Common myeloid progenitor, CD34-positive (primary cell): ENCODE measurements at regions not wholly inside any gene's neighbourhood (a gene's known extent, or its start where the extent isn't known, plus 50 kb on each side); places are given as distances from the start of the nearest gene placed in this dataset.

Experiments
- CTCF ChIA-PET: fragments of 350-600 bp; sonication (Branson Sonifier 250); formaldehyde crosslinking; loops from one replicate; lab custom pipeline; 2021; ENCODE audit warnings: antibody characterized with exemption; lab: Charles Lee
- POLR2A ChIA-PET: fragments of 350-600 bp; sonication (Branson Sonifier 250); formaldehyde crosslinking; loops from one replicate; lab custom pipeline; 2021; ENCODE audit warnings: antibody characterized with exemption; lab: Charles Lee
- DNase-seq, 3 donors: peaks; one replicate each; pipeline versions ENCODE4 v3.0.0 to v3.0.0-alpha.2; 2013
- H3K27ac ChIP-seq, 2 experiments: 1 replicate in 1 of 2; 2 replicates in 1 of 2; pipeline ENCODE4 v1.7.0; 2013; ENCODE audit warnings: inconsistent platforms in 2 of 2, low read length in 2 of 2, mild to moderate bottlenecking in 2 of 2, low read depth in 1 of 2, moderate library complexity in 1 of 2; ENCODE audit not compliant: severe bottlenecking in 2 of 2, insufficient read depth in 1 of 2, poor library complexity in 1 of 2
- H3K27me3 ChIP-seq, 5 experiments: replicated peaks in 2 of 5; 1 replicate in 3 of 5; 2 replicates in 2 of 5; pipeline versions ENCODE4 v1.6.1 to v1.7.0; 2013; ENCODE audit warnings: low read length in 4 of 5, mild to moderate bottlenecking in 2 of 5, moderate library complexity in 2 of 5, inconsistent platforms in 1 of 5; ENCODE audit not compliant: insufficient read depth in 5 of 5, control insufficient read depth in 4 of 5
- H3K36me3 ChIP-seq, 4 experiments: 1 replicate in 2 of 4; 2 replicates in 2 of 4; pipeline versions ENCODE4 v1.6.1 to v1.7.0; 2013; ENCODE audit warnings: low read length in 3 of 4, control low read depth in 1 of 4, mild to moderate bottlenecking in 1 of 4; ENCODE audit not compliant: control insufficient read depth in 4 of 4, insufficient read depth in 4 of 4
- H3K4me1 ChIP-seq, 4 experiments: 1 replicate in 3 of 4; 2 replicates in 1 of 4; pipeline versions ENCODE4 v1.6.1 to v1.7.1; 2013; ENCODE audit warnings: low read length in 3 of 4, mild to moderate bottlenecking in 3 of 4, control low read depth in 1 of 4, inconsistent platforms in 1 of 4, moderate library complexity in 1 of 4; ENCODE audit not compliant: control insufficient read depth in 4 of 4, insufficient read depth in 4 of 4; ENCODE audit errors: control extremely low read depth in 1 of 4
- H3K4me3 ChIP-seq, 7 experiments: 1 replicate in 4 of 7; 2 replicates in 3 of 7; pipeline versions ENCODE4 v1.5.1 to v1.7.0; 2013; ENCODE audit warnings: mild to moderate bottlenecking in 7 of 7, low read length in 6 of 7, moderate library complexity in 6 of 7, inconsistent platforms in 2 of 7, low read depth in 2 of 7, control low read depth in 1 of 7; ENCODE audit not compliant: insufficient read depth in 4 of 7, control insufficient read depth in 1 of 7; ENCODE audit errors: extremely low read depth in 1 of 7
- H3K9me3 ChIP-seq, 5 experiments: 1 replicate in 4 of 5; 2 replicates in 1 of 5; pipeline versions ENCODE4 v1.6.1 to v1.7.1; 2013; ENCODE audit warnings: low read length in 4 of 5, mild to moderate bottlenecking in 2 of 5, inconsistent platforms in 1 of 5, low read depth in 1 of 5, moderate library complexity in 1 of 5; ENCODE audit not compliant: control insufficient read depth in 4 of 5, insufficient read depth in 2 of 5; ENCODE audit errors: control extremely low read depth in 1 of 5
- WGBS: methylation state at CpG from one replicate; pipeline ENCODE4 v1.1.5; 2013; ENCODE audit not compliant: insufficient coverage; 5-methylcytosine and 5-hydroxymethylcytosine counted together

- WGBS, result 96% methylated on average over 2 of the region's 2 CpGs
- no peak for DNase-seq
- ChIA-PET CTCF (no interaction called here), POLR2A (no interaction called here)
- no peaks in the 10 kb centered on the region for H3K4me1 ChIP-seq
- H3K4me3 ChIP-seq, result no peak overlapping the region
- H3K27me3 ChIP-seq, result peaks cover 0 to 3% (median 0%) of the 10 kb centered on the region in 5 experiments
- H3K9me3 ChIP-seq, result no peaks in the 10 kb centered on the region
- H3K27ac ChIP-seq, result no peak overlapping the region
- no peaks in the 10 kb centered on the region for H3K36me3 ChIP-seq
These were observed 190.1 kb downstream of the OMA1 start for GRCh38 chr1:58356402-58356801.

DNA sequence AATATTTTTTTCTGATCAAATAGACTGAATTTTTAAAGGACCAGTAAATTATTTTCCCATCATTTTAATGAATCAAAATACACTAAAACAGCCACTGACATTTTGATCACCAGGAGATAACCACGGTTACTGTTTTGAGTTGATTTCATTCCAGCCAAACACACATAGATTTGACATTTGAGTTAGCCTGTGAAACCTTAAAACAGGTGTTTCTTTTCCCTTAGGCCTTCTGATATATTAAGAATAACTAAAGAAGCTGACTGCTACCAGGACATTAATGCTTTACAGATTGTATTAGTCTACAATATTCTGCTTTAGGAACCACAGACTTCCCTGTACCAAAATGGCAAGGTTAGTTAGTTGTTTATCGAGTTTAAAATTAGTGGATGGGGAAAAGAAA, 193.4 kb downstream of the OMA1 start:
- no peaks in the 10 kb centered on the region for H3K36me3 ChIP-seq
- H3K27ac ChIP-seq, result no peak overlapping the region
- 100% methylated on average over 1 of the region's 2 CpGs for whole genome bisulfite sequencing
- no peak overlapping the region for H3K4me3 ChIP-seq
- H3K4me1 ChIP-seq, result no peaks in the 10 kb centered on the region
- no peak for DNase-seq
- H3K9me3 ChIP-seq, result no peaks in the 10 kb centered on the region
- CTCF ChIA-PET, result no interaction called here
- POLR2A ChIA-PET, result no interaction called here
- H3K27me3 ChIP-seq, result peaks cover 0 to 3% (median 0%) of the 10 kb centered on the region in 5 experiments

DNA sequence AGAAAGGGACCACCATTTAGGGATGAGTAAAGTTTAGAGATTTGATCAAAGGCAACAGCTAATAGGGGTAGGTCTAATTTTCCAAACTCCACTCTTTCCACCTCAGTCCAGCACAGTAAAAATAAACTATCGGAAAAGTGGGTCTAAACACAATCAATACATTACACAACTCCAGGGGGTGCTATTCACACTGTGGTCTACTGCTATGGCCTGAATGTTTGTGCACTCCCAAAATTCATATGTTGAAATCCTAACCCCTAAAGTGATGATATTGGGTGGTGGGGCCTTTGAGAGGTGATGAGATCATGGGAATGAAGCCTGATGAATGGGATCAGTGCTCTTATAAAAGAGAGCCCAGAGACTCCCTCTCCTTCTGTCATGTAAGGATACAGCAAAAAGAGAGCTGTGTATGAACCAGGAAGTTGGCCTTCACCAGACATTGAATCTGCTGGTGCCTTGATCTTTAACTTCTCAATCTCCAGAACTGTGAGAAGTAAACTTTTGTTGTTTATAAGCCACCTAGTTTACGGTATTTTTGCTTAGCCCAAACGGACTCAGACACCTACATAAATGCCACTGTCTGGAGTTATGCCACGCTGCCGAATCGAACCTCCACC, 193.9 kb downstream of the OMA1 start:
- Histone ChIP-seq H3K4me3 (no peak overlapping the region), H3K36me3 (no peaks in the 10 kb centered on the region), H3K27me3 (no peaks in the 10 kb centered on the region), H3K27ac (no peak overlapping the region), H3K4me1 (no peaks in the 10 kb centered on the region), H3K9me3 (no peaks in the 10 kb centered on the region)
- no peak for DNase-seq
- 98% methylated on average over 5 of the region's 6 CpGs for WGBS
- ChIA-PET CTCF (no interaction called here), POLR2A (no interaction called here)

DNA sequence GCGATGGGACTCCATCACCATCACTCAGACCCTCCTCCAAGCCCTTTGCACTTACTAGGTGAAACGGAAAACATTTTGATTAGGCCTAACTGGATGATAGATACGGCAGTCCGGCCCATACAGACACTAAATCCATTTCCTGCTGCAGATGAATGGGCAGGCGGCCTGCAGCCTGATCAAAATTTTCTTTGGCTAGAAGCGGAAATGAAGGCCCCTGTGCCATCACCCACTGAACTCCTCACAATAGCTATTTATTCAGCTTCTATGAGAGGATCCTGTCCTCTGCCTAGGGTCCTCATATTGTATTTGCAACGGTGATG, 200.5 kb downstream of the OMA1 start:
- CTCF ChIA-PET, result no interaction called here
- H3K36me3 ChIP-seq, result no peaks in the 10 kb centered on the region
- no peaks in the 10 kb centered on the region for H3K4me1 ChIP-seq
- H3K27me3 ChIP-seq, result no peaks in the 10 kb centered on the region
- no peak overlapping the region for H3K4me3 ChIP-seq
- no peaks in the 10 kb centered on the region for H3K9me3 ChIP-seq
- no peak for DNase-seq
- POLR2A ChIA-PET, result interaction anchor here (0.6 kb wide), 1 partner anchor 878 kb away, joined by 3 read pairs; no protein-coding TSS in a partner anchor
- H3K27ac ChIP-seq, result no peak overlapping the region
- 97% methylated on average over 5 of the region's 7 CpGs for WGBS

DNA sequence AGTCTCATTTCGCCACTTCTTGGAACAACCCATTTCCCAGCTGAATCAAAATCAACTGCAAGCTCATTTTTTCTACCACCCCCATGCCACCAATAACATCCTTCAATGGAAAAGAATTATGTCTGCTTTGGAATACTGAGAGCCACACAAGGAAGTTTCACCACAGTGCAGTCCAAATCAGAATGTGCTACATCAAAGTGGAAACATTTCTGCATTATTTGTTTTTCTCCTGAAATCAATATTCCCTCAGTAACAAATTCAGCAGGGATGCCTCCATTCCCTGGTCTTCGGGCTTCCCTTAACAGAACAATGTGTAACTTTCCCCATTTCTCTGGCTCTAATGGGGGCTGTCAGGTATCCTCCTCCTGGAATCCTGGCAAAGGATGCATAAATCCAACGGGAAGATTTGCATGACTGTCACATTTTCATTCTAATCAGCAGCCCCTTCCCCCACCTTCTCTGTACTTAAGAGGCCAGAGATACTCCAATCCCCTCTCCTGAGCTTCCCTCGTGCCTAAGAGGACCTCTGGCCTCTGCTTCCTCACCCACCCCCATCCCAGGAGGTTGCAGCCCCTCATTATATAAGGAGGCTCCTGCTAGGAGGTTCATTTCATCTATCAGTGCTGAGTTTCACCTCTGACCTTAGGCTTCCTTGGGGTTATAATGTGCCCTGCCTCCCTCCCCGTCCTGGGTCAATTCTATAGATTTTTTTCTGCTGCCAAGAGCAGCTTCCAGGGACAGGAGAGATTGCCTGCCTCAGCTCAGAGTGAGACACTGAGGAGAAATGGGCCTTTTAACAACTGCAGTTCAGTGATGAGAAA, 201.1 kb downstream of the OMA1 start:
- POLR2A ChIA-PET, result interaction anchor here (0.6 kb wide), 1 partner anchor 879 kb away, joined by 3 read pairs; no protein-coding TSS in a partner anchor
- H3K9me3 ChIP-seq, result no peaks in the 10 kb centered on the region
- no peak for DNase-seq
- no peak overlapping the region for H3K27ac ChIP-seq
- no peaks in the 10 kb centered on the region for H3K4me1 ChIP-seq
- no peak overlapping the region for H3K4me3 ChIP-seq
- WGBS, result 76% methylated on average over 3 of the region's 5 CpGs
- H3K36me3 ChIP-seq, result no peaks in the 10 kb centered on the region
- no peaks in the 10 kb centered on the region for H3K27me3 ChIP-seq
- CTCF ChIA-PET, result no interaction called here

DNA sequence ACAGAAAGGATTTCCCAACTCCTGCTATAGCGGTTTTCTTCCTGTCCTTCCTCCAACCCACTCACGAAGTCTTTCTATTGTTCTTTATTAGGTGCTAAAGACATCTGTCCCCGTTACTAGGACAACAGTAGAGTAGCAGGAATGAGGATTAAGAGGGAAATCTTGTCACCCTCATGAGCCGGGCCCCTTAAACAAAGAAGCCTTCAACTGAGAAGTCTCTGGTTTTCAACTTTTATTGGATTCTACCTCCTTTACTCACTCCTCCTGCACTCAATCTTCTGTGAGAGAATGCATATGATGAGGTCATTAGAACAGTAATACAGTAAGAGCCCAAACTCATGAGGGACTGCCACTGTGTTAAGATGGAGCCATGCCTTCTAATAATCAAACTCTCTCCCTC, 206.3 kb downstream of the OMA1 start:
- 100% methylated on average over 1 of the region's 4 CpGs for WGBS
- no peak overlapping the region for H3K4me3 ChIP-seq
- no peak for DNase-seq
- ChIA-PET POLR2A (no interaction called here), CTCF (no interaction called here)
- no peaks in the 10 kb centered on the region for H3K36me3 ChIP-seq
- H3K27ac ChIP-seq, result no peak overlapping the region
- H3K27me3 ChIP-seq, result peaks cover 0 to 2% (median 0%) of the 10 kb centered on the region in 5 experiments
- no peaks in the 10 kb centered on the region for H3K9me3 ChIP-seq
- H3K4me1 ChIP-seq, result no peaks in the 10 kb centered on the region

DNA sequence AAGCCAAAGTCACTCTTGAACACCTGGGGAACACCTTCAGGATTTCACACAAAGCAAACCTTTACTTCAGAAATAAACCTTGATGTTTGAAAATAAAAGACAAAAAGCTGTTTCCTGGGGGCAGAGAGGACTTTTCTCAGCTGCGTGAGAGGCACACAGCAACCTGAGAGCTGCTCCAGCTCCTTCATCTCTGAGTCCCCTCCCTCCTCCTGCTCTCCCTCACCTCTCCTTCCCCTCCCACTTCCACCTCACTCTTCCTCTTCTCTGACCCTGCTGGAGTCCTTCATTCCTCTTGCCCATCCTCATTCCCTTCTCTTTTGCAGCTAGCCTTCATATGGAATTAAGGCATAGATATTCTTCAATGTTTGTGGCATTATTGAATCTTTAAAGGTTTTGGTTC, 208.4 kb downstream of the OMA1 start:
- Histone ChIP-seq H3K27me3 (peaks cover 0 to 2% (median 0%) of the 10 kb centered on the region in 5 experiments), H3K36me3 (no peaks in the 10 kb centered on the region), H3K9me3 (peaks cover 0 to 2% (median 0%) of the 10 kb centered on the region in 5 experiments), H3K27ac (no peak overlapping the region), H3K4me3 (no peak overlapping the region), H3K4me1 (no peaks in the 10 kb centered on the region)
- CTCF ChIA-PET, result no interaction called here
- POLR2A ChIA-PET, result no interaction called here
- 100% methylated on average over 1 of the region's 1 CpG for WGBS
- no peak for DNase-seq
